Adrenal gland (tissue), 5 donors: ENCODE measurements at regions not wholly inside any gene's neighbourhood (a gene's known extent, or its start where the extent isn't known, plus 50 kb on each side); places are given as distances from the start of the nearest gene placed in this dataset.

ENCODE experiments used
- POLR2A ChIP-seq, 2 donors: fragments of 450-650 bp; IDR thresholded peaks; one replicate each; pipeline ENCODE4 v1.6.1; 2017; ENCODE audit warnings: antibody characterized with exemption in 2 of 2, mild to moderate bottlenecking in 2 of 2, moderate library complexity in 1 of 2
- TF ChIP-seq, protein P1 (sequence below), 6 experiments: fragments of 450-650 bp in 4 of 6; fragments of 200-600 bp in 2 of 6; sonication (generic) in 1 of 6; IDR thresholded peaks; 1 replicate in 5 of 6; 2 replicates in 1 of 6; pipeline versions ENCODE4 v1.5.1 to v1.8.0; 2016 to 2021; ENCODE audit warnings: antibody characterized with exemption in 6 of 6, mild to moderate bottlenecking in 2 of 6, moderate library complexity in 1 of 6
- donor health status: DM: no; HTN: no; CAD: no.

DNA sequence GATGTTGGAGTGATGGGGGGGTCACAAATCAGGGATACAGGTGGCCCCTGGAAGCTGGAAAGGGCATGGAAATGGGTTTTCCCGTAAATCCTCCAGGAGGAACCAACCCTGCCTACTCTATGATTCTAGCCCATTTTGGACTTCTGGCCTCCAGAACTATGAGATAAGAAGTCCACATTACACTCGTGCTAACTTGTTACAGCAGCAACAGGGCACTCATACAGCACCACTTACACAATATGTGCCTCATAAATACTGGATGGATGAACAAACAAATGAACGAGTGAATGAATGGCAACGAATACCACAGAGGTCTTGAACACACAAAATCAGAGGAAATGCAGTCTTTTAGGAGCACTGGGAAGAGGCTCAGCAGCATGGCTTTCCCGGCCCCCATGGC, 531.3 kb downstream of the NPHP4 start:
- TF ChIP-seq, protein P1, sequence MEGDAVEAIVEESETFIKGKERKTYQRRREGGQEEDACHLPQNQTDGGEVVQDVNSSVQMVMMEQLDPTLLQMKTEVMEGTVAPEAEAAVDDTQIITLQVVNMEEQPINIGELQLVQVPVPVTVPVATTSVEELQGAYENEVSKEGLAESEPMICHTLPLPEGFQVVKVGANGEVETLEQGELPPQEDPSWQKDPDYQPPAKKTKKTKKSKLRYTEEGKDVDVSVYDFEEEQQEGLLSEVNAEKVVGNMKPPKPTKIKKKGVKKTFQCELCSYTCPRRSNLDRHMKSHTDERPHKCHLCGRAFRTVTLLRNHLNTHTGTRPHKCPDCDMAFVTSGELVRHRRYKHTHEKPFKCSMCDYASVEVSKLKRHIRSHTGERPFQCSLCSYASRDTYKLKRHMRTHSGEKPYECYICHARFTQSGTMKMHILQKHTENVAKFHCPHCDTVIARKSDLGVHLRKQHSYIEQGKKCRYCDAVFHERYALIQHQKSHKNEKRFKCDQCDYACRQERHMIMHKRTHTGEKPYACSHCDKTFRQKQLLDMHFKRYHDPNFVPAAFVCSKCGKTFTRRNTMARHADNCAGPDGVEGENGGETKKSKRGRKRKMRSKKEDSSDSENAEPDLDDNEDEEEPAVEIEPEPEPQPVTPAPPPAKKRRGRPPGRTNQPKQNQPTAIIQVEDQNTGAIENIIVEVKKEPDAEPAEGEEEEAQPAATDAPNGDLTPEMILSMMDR (IDR thresholded peaks at IDR 0.05) = no peak
- TF ChIP-seq POLR2A (IDR thresholded peaks at IDR 0.05) = no peak
